Left ventricle myocardium inferior (tissue), 1 donor: ENCODE measurements at regions not wholly inside any gene's neighbourhood (a gene's known extent, or its start where the extent isn't known, plus 50 kb on each side); places are given as distances from the start of the nearest gene placed in this dataset.
"Not testable (repeated sequence)": the region's sequence is repeated elsewhere in the genome, so short reads cannot be mapped to it uniquely, and the experiment has no call there.

Experiments
- DNase-seq: peaks from one replicate; pipeline ENCODE4 v3.0.0-alpha.2; 2020
- H3K27ac ChIP-seq: fragments of 200-600 bp; replicated peaks from 2 replicates; pipeline ENCODE4 v1.8.0; 2021
- H3K27me3 ChIP-seq: fragments of 200-600 bp; 2 replicates; pipeline ENCODE4 v1.8.0; 2021; ENCODE audit warnings: low read depth
- H3K36me3 ChIP-seq: fragments of 200-600 bp; 2 replicates; pipeline ENCODE4 v1.8.0; 2021
- H3K4me1 ChIP-seq: fragments of 200-600 bp; 2 replicates; pipeline ENCODE4 v1.8.0; 2021
- H3K4me3 ChIP-seq: fragments of 200-600 bp; 2 replicates; pipeline ENCODE4 v1.8.0; 2021; ENCODE audit warnings: mild to moderate bottlenecking, moderate library complexity
- H3K9me3 ChIP-seq: fragments of 200-600 bp; replicated peaks from 2 replicates; pipeline ENCODE4 v1.8.0; 2021
- intact Hi-C: fragments of 100-400 bp; cut with micrococcal nuclease; formaldehyde crosslinking; loops from one replicate; pipeline ENCODE4 v1.11.0; 2022
- donor health status: DM: no; HTN: yes; CAD: no; lungs with severe emphysema.

- H3K4me3 ChIP-seq, DNase-seq, H3K4me1 ChIP-seq, intact Hi-C loops, H3K27me3 ChIP-seq, H3K27ac ChIP-seq, H3K9me3 ChIP-seq, H3K36me3 ChIP-seq: not testable (repeated sequence)
These were observed 170.9 kb downstream of the BCL2L11 start for GRCh38 chr2:111291566-111291965.

DNA sequence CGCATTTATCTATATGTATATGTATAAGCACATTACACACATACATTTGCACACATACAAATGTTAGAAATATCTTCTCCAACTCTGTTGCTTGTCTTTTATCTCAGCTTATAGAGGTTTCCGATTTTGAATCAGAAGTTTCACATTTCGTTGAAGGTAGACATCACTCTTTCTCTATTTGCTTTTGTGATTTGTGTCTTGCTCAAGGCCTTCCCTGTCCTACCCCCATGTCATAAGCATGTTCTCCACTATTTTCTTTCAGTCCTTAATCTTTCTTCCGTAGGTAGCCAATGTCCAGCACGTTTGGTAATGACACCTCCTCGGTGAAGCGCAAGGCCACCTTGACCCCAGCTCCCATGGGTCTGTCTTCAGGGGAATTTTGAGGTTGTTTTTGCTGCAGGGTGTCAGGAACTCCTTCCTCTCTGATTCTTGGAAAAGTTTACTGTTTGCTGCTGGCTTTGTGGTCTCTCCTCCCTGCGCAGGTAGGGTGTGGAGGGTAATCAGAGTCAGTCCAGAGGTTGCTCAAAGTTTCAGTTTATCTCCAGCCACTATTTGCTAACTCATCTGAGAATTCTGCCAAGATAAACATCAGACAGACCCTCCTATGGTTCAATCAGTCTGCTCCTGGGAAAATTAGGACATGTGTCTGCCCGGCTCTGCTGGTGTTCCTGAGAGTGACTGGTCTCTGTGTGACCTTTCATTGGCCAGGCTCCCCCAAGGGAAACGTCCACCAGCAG lies 171.7 kb downstream of the BCL2L11 start:
- H3K27me3 ChIP-seq, H3K4me1 ChIP-seq, H3K9me3 ChIP-seq, intact Hi-C loops, H3K4me3 ChIP-seq, DNase-seq, H3K36me3 ChIP-seq, H3K27ac ChIP-seq: not testable (repeated sequence)

DNA sequence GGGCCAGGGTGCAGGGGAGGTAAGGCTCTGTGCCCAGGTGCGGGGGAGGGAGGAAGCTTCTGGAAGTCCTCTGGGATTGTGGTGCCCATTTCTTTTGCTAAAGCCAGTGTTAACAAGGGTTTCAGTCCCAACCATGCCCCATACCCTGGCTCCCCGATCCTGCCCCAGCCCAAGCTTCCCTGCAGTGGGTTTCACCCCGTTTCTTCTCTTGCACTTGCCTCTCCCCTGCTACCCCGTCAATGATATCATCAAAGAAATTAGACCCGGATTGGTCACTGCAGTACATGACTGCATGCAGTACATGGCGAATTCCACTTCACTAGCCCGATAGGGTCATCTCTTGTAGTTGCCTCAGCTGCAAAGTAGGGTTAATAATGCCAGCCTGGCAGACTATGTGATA lies 174.0 kb downstream of the BCL2L11 start:
- H3K27ac ChIP-seq, H3K4me3 ChIP-seq, H3K36me3 ChIP-seq, H3K4me1 ChIP-seq, H3K9me3 ChIP-seq, H3K27me3 ChIP-seq, DNase-seq, intact Hi-C loops: not testable (repeated sequence)

GRCh38 chr2:111296122-111296804 lies 175.5 kb downstream of the BCL2L11 start:
- H3K9me3 ChIP-seq, H3K4me1 ChIP-seq, H3K4me3 ChIP-seq, H3K27ac ChIP-seq, intact Hi-C loops, H3K36me3 ChIP-seq, H3K27me3 ChIP-seq, DNase-seq: not testable (repeated sequence)

DNA sequence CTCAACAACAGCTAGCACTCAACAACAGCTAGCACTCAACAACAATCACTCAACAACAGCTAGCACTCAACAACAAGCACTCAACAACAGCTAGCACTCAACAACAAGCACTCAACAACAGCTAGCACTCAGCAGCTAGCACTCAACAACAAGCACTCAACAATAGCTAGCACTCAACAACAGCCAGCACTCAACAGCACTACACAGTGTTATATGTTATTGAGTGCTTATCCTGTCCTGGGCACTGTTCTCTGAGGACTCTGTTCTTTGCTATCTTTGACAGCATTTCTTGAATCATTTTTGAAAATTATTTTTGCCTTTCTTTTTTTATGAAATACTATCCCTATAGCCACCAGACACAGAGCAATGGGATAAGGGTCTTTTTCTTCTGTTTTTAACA lies 176.4 kb downstream of the BCL2L11 start:
- H3K36me3 ChIP-seq, H3K9me3 ChIP-seq, H3K27ac ChIP-seq, DNase-seq, intact Hi-C loops, H3K4me3 ChIP-seq, H3K4me1 ChIP-seq, H3K27me3 ChIP-seq: not testable (repeated sequence)

DNA sequence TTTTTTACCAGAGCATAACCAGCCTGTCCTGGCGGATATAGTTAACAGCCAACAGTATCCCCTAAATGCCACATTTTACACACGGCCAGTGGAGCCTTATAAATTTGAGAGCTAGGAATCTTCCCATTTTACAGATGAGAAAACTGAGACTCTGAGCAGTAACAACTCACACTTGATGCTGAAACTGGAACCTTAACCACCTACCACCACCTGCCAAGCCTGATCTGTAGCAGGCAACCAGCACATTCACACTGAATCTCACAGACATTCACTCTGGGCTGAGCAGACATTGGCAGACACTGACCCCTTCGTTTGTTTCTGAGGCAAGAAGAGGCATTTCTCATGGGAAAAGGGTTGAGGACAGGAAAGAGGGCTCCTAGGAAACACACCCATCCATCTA lies 178.2 kb downstream of the BCL2L11 start:
- not testable (repeated sequence) for H3K27ac ChIP-seq, DNase-seq

GRCh38 chr2:111299635-111300034 lies 178.9 kb downstream of the BCL2L11 start:
- H3K9me3 ChIP-seq, H3K27me3 ChIP-seq, H3K4me1 ChIP-seq, DNase-seq, intact Hi-C loops, H3K36me3 ChIP-seq, H3K4me3 ChIP-seq, H3K27ac ChIP-seq: not testable (repeated sequence)

More for the DNA sequence above, 178.2 kb downstream of the BCL2L11 start:
- H3K4me3 ChIP-seq, H3K9me3 ChIP-seq, H3K4me1 ChIP-seq, H3K36me3 ChIP-seq, H3K27me3 ChIP-seq, intact Hi-C loops: not testable (repeated sequence)

DNA sequence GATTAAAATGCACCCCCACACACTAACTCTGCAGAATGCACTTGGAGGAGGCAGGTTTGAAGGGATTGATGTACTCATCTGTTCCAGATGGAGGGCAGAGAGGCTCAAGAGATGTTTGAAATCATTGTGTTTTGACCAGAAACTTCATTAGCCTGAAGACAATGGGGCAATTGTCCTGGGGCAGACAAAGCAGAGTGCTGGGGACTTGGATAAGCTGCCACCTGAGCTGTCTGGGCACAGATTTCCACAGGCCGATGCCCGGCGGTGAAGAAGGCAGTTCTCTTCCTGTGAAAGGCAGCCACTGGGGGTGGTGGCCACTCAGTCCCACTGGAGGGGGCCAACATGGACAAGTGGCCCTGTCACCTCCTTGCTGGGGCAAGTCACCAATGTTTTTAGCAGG lies 181.0 kb downstream of the BCL2L11 start:
- H3K4me1 ChIP-seq, H3K4me3 ChIP-seq, H3K9me3 ChIP-seq, H3K36me3 ChIP-seq, DNase-seq, H3K27ac ChIP-seq, intact Hi-C loops, H3K27me3 ChIP-seq: not testable (repeated sequence)

DNA sequence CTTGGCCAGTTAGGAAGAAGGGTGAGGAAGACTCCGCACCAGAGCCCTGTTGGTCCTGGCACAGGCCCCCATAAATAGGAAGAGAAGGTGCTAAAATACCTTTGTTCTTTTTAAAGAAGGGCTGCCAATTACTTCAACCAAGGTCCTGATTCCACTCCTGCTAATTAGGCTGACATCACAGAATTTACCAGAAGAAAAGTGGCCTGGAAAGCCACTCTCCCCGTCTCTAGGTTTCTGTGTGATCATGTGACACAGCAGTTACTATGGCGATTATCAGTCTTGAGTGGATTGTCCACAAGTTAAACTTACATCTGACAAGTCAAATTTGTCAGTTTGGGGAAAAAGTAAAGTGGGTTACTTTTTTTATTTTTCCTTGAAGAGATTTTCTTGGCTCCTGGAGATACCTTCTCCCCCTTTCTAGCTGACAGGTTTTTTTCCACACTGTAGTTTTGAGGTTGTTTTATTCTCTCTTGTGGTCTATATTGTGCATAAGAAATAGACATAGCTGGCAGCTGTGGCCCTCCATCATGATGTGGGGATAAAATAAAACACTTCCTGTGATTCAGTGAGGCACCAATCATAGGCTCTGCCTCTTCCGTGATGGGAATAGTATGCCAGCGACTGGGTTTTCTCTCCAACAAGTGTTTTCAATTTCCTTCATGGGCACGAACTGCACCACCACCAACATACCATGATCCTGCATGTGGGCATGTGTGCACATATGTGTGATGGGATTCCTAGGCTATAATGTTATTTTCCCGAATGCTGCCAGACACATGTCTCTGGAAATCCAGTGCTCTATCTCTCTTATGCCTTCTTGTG lies 181.9 kb downstream of the BCL2L11 start:
- H3K27ac ChIP-seq, DNase-seq: not testable (repeated sequence)

DNA sequence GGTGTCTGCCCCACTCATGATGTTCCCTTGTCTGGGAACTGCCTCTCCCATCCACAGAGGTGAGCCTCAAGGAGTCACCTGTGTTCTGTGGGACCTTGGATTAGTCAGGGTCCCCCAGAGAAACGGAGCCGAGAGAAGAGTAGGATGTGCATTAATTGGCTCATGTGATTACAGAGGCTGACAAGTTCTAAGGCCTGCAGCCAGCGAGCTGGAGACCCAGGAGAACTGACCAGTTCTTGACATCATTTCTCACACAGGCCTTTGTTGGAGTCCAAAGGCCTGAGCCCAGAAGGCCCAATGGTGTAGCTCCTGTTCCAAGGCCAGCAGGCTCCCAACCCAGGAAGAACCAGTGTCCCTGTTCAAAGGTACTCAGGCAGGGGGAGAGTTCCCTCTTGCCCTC lies 186.6 kb downstream of the BCL2L11 start:
- H3K9me3 ChIP-seq, DNase-seq, intact Hi-C loops, H3K36me3 ChIP-seq, H3K27me3 ChIP-seq, H3K4me3 ChIP-seq, H3K27ac ChIP-seq, H3K4me1 ChIP-seq: not testable (repeated sequence)

More for the DNA sequence above, 181.9 kb downstream of the BCL2L11 start:
- H3K9me3 ChIP-seq, H3K4me3 ChIP-seq, intact Hi-C loops, H3K36me3 ChIP-seq, H3K27me3 ChIP-seq, H3K4me1 ChIP-seq: not testable (repeated sequence)

DNA sequence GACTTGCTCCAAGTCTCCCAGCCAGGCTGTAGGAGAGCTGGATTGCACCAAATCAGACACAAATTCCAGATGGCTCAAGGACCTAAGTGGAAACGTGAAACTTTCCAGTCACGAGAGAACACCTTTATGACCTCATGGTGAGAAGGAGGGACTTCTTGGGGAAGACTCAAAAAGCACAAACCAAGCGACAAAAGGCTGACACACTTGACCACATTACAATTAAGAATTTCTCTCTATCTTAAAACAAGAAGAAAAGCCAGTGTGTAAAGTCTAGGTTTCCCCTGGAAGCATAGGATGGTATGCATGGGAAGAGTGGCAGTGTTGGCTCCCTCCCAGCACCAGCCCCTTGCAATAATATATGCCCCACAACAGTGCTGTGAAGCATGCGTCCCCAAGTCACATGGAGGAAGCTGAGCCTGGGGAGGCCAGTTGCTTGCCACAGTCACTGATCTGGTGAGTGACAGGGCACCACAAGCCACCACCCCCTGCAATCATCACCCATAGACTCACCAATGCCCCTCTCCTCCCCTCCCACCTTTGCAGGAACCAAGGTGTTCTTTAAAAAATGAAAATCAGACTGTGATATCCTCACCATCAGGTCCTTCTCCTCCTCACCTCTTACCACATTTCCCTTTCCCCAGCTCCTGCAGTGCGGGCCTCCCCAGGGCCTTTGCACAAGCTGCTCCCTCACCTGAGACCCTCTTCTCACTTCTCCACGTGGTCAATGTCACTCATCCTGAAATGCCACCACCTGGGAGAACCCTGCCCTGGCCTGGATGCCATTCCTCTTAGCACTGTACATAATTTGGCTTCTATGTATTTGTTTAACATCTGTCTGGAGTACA lies 188.7 kb downstream of the BCL2L11 start:
- intact Hi-C loops, H3K9me3 ChIP-seq, DNase-seq, H3K4me3 ChIP-seq, H3K4me1 ChIP-seq, H3K36me3 ChIP-seq, H3K27me3 ChIP-seq, H3K27ac ChIP-seq: not testable (repeated sequence)

GRCh38 chr2:111310395-111310794 lies 189.7 kb downstream of the BCL2L11 start:
- intact Hi-C loops, H3K4me3 ChIP-seq, H3K27ac ChIP-seq, H3K27me3 ChIP-seq, H3K9me3 ChIP-seq, H3K36me3 ChIP-seq, DNase-seq, H3K4me1 ChIP-seq: not testable (repeated sequence)

GRCh38 chr2:111311568-111311967 lies 190.9 kb downstream of the BCL2L11 start:
- H3K9me3 ChIP-seq, H3K27ac ChIP-seq, H3K4me3 ChIP-seq, H3K27me3 ChIP-seq, H3K4me1 ChIP-seq, DNase-seq, H3K36me3 ChIP-seq, intact Hi-C loops: not testable (repeated sequence)
